ENCODE measurements at regions not wholly inside any gene's neighbourhood (a gene's known extent, or its start where the extent isn't known, plus 50 kb on each side); places are given as distances from the start of the nearest gene placed in this dataset.
"Not testable (repeated sequence)": the region's sequence is repeated elsewhere in the genome, so short reads cannot be mapped to it uniquely, and the experiment has no call there.

DNA sequence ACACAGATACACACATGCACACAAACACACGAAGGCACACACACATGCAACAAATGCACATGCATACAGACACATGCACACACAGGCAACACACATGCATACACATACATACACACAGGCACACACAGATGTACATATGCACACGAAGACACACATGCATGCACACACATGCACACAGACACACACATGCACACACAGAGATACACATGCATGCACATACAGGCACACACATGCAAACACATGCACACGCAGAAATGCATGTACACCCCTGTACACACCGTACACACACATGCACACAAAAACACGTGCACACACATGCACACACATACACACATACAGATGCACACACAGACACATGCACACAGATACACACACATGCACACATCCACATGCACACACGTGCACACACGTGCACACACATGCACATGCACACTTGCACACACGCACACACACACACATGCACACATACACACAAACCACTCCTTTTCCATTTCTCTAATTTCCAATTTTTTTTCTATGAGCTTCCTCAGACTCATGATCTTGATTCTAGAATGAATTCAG is 63.3 kb upstream of the CCZ1B start:
- dilution Hi-C loops (cut with MboI; ENCODE audit: extremely low pct_ligation_motif_present, low sequenced_read_pairs) = no loop called here
- H3K36me3 ChIP-seq (ENCODE audit: control insufficient read depth in 2 of 2, extremely low read depth in 1 of 2, insufficient read depth in 2 of 2, low read length in 2 of 2) = no peaks in the 10 kb centered on the region
- no peak overlapping the region for H3K4me2 ChIP-seq (ENCODE audit: control insufficient read depth, extremely low read depth, insufficient read depth, low read depth, low read length)
- no peak overlapping the region for H2AFZ ChIP-seq (ENCODE audit: control insufficient read depth, low read length)
- H3K9ac ChIP-seq (ENCODE audit: control insufficient read depth, extremely low read depth, insufficient read depth, low read length) = no peak overlapping the region
- H4K20me1 ChIP-seq (ENCODE audit: control insufficient read depth, extremely low read depth, insufficient read depth, low read length) = no peaks in the 10 kb centered on the region
- no peak overlapping the region for H3K4me3 ChIP-seq (ENCODE audit: control insufficient read depth in 2 of 3, extremely low read depth in 1 of 3, insufficient read depth in 2 of 3, low read depth in 1 of 3, low read length in 3 of 3)
- H3K27ac ChIP-seq (ENCODE audit: control insufficient read depth, insufficient read depth, low read length) = no peak overlapping the region
- no peaks in the 10 kb centered on the region for H3K4me1 ChIP-seq (ENCODE audit: control insufficient read depth, extremely low read depth, insufficient read depth, low read length)
- no peaks in the 10 kb centered on the region for H3K79me2 ChIP-seq (ENCODE audit: control insufficient read depth, insufficient read depth, low read length)
- H3K9me3 ChIP-seq (ENCODE audit: control insufficient read depth, low read depth, low read length) = peaks cover 2% of the 10 kb centered on the region
- DNase-seq (ENCODE audit: low read depth, low spot score) (no peak), FAIRE-seq (no peak)
- no peaks in the 10 kb centered on the region for H3K9me1 ChIP-seq (ENCODE audit: control insufficient read depth, extremely low read depth, insufficient read depth, low read length)
- no peaks in the 10 kb centered on the region for H3K27me3 ChIP-seq (ENCODE audit: control insufficient read depth, extremely low read depth, insufficient read depth, low read length)
- TF ChIP-seq EZH2 (IDR thresholded peaks at IDR 0.05; ENCODE audit: low read length) (no peak), CTCF (optimal IDR thresholded peaks at IDR 0.05 in 1 of 3, IDR thresholded peaks at IDR 0.05 in 1 of 3, conservative IDR thresholded peaks at IDR 0.05 in 1 of 3; ENCODE audit: extremely low read depth in 1 of 3, insufficient read depth in 2 of 3, low read length in 3 of 3) (no peak)

DNA sequence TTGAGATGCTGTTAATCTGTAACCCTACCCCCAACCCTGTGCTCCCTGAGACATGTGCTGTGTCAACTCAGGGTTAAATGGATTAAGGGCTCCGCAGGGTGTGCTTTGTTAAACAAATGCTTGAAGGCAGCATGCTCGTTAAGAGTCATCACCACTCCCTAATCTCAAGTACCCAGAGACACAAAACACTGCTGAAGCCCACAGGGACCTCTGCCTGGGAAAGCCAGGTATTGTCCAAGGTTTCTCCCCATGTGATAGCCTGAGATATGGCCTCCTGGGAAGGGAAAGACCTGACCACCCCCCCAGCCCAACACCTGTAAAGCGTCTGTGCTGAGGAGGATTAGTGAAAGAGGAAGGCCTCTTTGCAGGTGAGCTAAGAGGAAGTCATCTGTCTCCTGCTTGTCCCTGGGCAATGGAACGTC is 76.0 kb upstream of the CCZ1B start:
- H4K20me1 ChIP-seq (ENCODE audit: control insufficient read depth, extremely low read depth, insufficient read depth, low read length); H3K9me1 ChIP-seq (ENCODE audit: control insufficient read depth, extremely low read depth, insufficient read depth, low read length); H2AFZ ChIP-seq (ENCODE audit: control insufficient read depth, low read length); H3K36me3 ChIP-seq (ENCODE audit: control insufficient read depth in 2 of 2, extremely low read depth in 1 of 2, insufficient read depth in 2 of 2, low read length in 2 of 2); H3K27ac ChIP-seq (ENCODE audit: control insufficient read depth, insufficient read depth, low read length); H3K9me3 ChIP-seq (ENCODE audit: control insufficient read depth, low read depth, low read length); H3K9ac ChIP-seq (ENCODE audit: control insufficient read depth, extremely low read depth, insufficient read depth, low read length); H3K79me2 ChIP-seq (ENCODE audit: control insufficient read depth, insufficient read depth, low read length); H3K4me2 ChIP-seq (ENCODE audit: control insufficient read depth, extremely low read depth, insufficient read depth, low read depth, low read length); H3K27me3 ChIP-seq (ENCODE audit: control insufficient read depth, extremely low read depth, insufficient read depth, low read length); DNase-seq (ENCODE audit: low read depth, low spot score); H3K4me1 ChIP-seq (ENCODE audit: control insufficient read depth, extremely low read depth, insufficient read depth, low read length); FAIRE-seq; dilution Hi-C loops (cut with MboI; ENCODE audit: extremely low pct_ligation_motif_present, low sequenced_read_pairs); H3K4me3 ChIP-seq (ENCODE audit: control insufficient read depth in 2 of 3, extremely low read depth in 1 of 3, insufficient read depth in 2 of 3, low read depth in 1 of 3, low read length in 3 of 3): not testable (repeated sequence)

DNA sequence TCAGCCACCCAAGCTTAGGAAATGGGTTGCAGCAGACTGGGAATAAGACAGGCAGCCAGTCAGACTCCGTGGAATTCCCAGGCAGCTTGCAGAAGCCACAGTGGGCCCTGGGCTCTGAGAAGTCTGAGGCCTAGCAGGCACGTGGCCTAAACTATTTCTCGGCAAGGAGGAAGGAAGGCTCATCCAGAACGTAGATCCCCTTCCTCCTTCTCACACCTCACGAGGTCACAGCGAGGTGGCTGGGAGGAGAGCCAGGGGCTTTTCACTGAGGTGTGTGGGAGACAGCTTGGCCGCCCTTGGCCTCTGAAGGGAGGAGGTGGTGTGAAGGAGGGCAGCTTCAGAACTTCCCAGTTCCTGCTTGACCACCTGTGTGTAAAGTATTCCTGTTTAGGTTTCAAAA is 77.2 kb upstream of the CCZ1B start:
- H3K27ac ChIP-seq (ENCODE audit: control insufficient read depth, insufficient read depth, low read length); H3K79me2 ChIP-seq (ENCODE audit: control insufficient read depth, insufficient read depth, low read length); H3K9ac ChIP-seq (ENCODE audit: control insufficient read depth, extremely low read depth, insufficient read depth, low read length); H3K4me2 ChIP-seq (ENCODE audit: control insufficient read depth, extremely low read depth, insufficient read depth, low read depth, low read length); H3K9me3 ChIP-seq (ENCODE audit: control insufficient read depth, low read depth, low read length); H3K4me3 ChIP-seq (ENCODE audit: control insufficient read depth in 2 of 3, extremely low read depth in 1 of 3, insufficient read depth in 2 of 3, low read depth in 1 of 3, low read length in 3 of 3); H4K20me1 ChIP-seq (ENCODE audit: control insufficient read depth, extremely low read depth, insufficient read depth, low read length); H3K27me3 ChIP-seq (ENCODE audit: control insufficient read depth, extremely low read depth, insufficient read depth, low read length); H2AFZ ChIP-seq (ENCODE audit: control insufficient read depth, low read length); FAIRE-seq; DNase-seq (ENCODE audit: low read depth, low spot score); dilution Hi-C loops (cut with MboI; ENCODE audit: extremely low pct_ligation_motif_present, low sequenced_read_pairs); H3K4me1 ChIP-seq (ENCODE audit: control insufficient read depth, extremely low read depth, insufficient read depth, low read length); H3K36me3 ChIP-seq (ENCODE audit: control insufficient read depth in 2 of 2, extremely low read depth in 1 of 2, insufficient read depth in 2 of 2, low read length in 2 of 2); H3K9me1 ChIP-seq (ENCODE audit: control insufficient read depth, extremely low read depth, insufficient read depth, low read length): not testable (repeated sequence)

DNA sequence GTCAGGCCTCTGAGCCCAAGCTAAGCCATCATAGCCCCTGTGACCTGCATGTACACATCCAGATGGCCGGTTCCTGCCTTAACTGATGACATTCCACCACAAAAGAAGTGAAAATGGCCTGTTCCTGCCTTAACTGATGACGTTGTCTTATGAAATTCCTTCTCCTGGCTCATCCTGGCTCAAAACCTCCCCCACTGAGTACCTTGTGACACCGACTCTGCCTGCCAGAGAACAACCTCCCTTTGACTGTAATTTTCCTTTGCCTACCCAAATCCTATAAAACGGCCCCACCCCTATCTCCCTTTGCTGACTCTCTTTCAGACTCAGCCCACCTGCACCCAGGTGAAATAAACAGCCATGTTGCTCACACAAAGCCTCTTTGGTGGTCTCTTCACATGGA is 77.7 kb upstream of the CCZ1B start:
- H3K36me3 ChIP-seq (ENCODE audit: control insufficient read depth in 2 of 2, extremely low read depth in 1 of 2, insufficient read depth in 2 of 2, low read length in 2 of 2); H3K9me3 ChIP-seq (ENCODE audit: control insufficient read depth, low read depth, low read length); H4K20me1 ChIP-seq (ENCODE audit: control insufficient read depth, extremely low read depth, insufficient read depth, low read length); H3K9me1 ChIP-seq (ENCODE audit: control insufficient read depth, extremely low read depth, insufficient read depth, low read length); DNase-seq (ENCODE audit: low read depth, low spot score); H3K4me3 ChIP-seq (ENCODE audit: control insufficient read depth in 2 of 3, extremely low read depth in 1 of 3, insufficient read depth in 2 of 3, low read depth in 1 of 3, low read length in 3 of 3); dilution Hi-C loops (cut with MboI; ENCODE audit: extremely low pct_ligation_motif_present, low sequenced_read_pairs); H3K27ac ChIP-seq (ENCODE audit: control insufficient read depth, insufficient read depth, low read length); H3K4me2 ChIP-seq (ENCODE audit: control insufficient read depth, extremely low read depth, insufficient read depth, low read depth, low read length); FAIRE-seq; H3K9ac ChIP-seq (ENCODE audit: control insufficient read depth, extremely low read depth, insufficient read depth, low read length); H3K27me3 ChIP-seq (ENCODE audit: control insufficient read depth, extremely low read depth, insufficient read depth, low read length); H3K79me2 ChIP-seq (ENCODE audit: control insufficient read depth, insufficient read depth, low read length); H3K4me1 ChIP-seq (ENCODE audit: control insufficient read depth, extremely low read depth, insufficient read depth, low read length); H2AFZ ChIP-seq (ENCODE audit: control insufficient read depth, low read length): not testable (repeated sequence)
